ENCODE measurements at regions not wholly inside any gene's neighbourhood (a gene's known extent, or its start where the extent isn't known, plus 50 kb on each side); places are given as distances from the start of the nearest gene placed in this dataset.
"Not testable (repeated sequence)": the region's sequence is repeated elsewhere in the genome, so short reads cannot be mapped to it uniquely, and the experiment has no call there.

DNA sequence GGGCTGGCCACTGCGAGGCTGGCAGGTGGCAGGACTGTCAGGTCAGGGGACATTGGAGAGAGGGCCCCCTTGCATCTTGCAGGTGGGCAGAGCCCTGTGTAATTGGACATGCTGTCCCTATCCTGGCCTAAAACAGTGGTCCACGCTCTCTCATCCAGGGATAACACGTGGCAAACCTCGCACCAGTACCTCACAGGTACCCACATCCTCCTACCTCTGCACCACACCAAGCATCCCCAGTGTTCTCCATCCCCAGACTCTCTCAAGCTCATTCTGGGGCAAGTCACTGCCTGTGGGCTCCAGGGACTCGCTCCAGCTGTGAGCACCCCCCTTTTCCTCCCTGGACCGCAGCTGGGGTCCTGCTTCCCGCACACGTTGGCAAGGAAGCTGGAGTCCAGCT is 212.3 kb upstream of the LRRC61 start:
- DNase-seq = not testable (repeated sequence)

DNA sequence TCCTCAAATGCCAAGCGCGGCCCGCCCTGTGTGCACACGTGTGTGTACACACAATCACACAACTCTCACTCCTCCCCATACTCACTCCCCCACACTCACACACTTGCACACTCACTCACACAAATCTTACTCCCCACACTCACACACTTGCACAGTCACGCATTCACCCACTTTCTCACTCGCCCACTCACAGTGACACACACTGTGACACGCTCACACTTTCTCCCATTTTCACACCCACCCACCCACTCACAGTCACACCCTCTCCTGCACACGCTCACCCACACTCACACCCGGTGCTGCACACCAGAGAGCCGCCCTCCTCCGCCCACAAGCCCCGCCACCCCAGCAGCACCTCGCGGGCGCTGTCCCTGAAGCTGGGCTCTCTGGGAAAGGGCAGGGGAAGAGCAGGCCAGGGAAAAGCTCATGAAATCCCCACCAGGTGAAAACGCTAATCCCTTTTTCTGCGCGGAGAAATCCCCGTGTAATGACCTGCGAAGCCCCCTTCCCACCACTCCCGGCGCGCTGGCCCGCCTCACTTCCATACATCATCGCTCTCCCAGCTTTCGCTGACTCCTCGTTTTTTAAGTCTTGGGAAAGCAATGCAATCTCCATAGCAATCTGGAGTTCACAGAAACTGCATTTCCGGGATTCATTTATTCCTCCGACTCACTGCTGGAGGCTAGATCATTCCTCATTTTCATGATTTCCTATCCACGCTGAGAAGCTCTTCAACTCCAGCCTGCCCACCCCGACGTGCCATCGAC is 211.6 kb upstream of the LRRC61 start:
- DNase-seq = not testable (repeated sequence)

DNA sequence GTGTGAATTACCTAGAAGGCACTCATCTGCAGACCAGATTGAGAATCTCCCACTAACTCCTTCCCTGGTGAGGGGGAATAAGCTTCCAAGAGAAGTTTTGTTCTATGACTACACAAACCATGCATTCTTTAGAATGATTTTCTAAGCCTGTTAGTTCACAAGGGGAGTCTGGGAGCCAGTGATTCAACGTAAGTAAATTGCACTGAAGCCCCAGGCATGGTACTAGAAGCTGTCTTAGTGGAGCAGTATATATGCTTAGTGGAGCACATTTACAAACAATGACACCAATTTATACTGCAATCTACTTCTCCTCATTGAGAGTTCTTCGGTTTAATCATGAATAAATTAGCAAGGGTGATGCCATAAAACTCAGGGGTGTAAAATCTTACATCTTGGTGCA is 209.9 kb upstream of the LRRC61 start:
- DNase-seq = not testable (repeated sequence)

DNA sequence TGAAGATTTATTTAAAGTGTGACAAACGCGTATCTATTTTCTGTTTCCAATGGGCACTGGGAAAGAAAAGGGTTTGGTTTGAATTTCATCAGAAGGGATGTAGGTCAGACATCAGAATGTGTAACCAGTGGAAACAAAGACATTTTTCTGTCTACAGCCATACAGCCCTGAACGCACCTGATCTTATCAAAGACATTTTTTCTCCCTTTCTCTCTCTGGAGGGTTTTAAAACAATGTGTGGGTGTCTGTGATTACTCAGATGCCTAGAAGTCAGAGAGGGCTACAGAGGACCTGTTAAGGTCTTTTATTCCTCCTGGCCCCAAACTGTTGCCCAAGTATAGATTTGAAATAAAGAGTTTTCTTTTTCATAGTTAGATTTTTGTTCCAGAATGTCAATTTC is 208.6 kb upstream of the LRRC61 start:
- not testable (repeated sequence) for DNase-seq

DNA sequence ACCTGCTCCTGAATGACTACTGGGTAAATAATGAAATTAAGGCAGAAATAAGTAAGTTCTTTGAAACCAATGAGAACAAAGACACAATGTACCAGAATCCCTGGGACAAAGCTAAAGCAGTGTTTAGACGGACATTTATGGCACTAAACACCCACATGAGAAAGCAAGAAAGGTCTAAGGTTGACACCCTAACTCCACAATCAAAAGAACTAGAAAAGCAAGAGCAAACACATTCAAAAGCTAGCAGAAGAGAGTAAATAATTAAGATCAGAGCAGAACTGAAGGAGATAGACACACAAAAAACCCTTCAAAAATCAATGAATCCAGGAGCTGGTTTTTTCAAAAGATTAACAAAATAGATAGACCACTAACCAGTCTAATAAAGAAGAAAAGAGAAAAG is 203.2 kb upstream of the LRRC61 start:
- DNase-seq = not testable (repeated sequence)

DNA sequence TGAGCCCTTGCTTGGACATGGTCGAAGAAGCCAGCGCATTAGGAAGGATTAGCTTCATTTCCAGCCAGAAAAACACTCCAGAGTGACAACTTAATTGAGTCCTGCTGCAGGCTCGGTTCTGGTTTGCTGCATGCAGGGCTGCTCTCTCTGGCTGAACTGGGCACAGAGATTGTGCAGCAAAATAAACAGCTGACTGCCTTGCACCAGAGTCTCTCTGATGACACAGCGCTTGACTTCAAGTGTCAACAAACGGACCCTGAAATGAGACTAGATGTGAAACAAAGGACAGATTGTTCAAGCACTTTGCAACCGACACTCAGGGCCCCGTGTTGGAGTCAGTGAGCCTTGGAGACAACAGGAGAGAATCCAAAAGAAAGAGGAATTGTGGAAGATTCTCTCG is 197.3 kb upstream of the LRRC61 start:
- DNase-seq = not testable (repeated sequence)

DNA sequence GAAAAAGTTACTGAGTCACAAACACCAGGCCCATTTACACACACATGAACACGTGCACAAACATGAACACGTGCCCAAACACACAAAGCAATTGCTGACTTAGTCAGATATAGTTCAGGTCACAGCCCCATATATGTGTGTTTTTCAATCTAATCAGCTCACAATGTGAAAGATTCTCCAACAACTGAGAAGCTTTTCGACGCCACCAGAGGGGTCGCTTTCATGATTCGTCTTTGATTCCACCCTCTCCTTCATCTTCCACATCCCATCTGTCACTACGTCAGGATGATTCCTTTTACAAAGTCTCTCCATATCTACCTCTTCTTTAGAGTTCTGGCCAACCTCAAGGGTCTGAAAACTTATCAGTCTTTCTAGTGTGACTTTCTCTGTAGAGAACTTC is 188.7 kb upstream of the LRRC61 start:
- DNase-seq = not testable (repeated sequence)

DNA sequence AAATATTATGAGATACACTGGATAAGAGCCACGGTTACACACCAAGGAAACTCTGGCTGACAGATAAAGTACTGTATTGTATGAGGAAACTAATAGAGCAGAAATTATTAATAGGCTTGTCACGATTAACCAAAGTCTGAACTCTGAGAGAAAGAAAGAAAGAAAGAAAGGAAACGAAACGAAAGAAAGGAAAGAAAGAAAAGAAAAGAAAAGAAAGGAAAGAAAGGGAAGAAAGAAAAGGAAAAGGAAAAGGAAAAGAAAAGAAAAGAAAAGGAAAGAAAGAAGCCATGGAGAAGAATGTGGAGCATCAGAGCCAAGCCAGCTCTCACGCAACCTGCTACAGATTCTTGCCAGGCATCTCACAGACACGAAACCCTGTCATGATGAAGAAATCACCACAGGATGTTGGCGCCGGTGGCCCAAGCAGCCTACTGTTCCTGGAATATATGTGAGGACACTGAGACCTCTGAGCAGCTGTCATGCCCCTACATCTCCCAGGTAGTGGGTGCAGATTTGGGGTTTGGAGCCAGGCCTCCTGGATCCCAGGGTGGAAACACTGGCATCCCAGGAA is 187.4 kb upstream of the LRRC61 start:
- not testable (repeated sequence) for DNase-seq

DNA sequence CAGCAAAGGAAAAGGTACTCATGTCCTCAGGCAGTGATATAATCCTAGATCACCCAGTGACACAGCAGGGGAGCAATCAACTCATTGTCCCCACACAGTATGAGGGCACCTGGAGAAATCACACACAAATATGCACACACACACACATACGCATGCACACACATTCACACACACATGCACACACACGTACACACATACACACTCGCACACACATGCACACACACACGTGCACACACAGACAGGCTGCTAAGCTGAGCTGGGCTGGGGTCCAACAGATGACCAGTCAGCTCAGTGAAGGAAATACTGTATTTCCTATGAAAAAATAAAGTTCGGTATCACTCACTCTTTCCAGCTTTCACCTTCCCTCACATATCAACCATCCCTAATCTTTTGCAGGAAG is 183.3 kb upstream of the LRRC61 start:
- DNase-seq = not testable (repeated sequence)

DNA sequence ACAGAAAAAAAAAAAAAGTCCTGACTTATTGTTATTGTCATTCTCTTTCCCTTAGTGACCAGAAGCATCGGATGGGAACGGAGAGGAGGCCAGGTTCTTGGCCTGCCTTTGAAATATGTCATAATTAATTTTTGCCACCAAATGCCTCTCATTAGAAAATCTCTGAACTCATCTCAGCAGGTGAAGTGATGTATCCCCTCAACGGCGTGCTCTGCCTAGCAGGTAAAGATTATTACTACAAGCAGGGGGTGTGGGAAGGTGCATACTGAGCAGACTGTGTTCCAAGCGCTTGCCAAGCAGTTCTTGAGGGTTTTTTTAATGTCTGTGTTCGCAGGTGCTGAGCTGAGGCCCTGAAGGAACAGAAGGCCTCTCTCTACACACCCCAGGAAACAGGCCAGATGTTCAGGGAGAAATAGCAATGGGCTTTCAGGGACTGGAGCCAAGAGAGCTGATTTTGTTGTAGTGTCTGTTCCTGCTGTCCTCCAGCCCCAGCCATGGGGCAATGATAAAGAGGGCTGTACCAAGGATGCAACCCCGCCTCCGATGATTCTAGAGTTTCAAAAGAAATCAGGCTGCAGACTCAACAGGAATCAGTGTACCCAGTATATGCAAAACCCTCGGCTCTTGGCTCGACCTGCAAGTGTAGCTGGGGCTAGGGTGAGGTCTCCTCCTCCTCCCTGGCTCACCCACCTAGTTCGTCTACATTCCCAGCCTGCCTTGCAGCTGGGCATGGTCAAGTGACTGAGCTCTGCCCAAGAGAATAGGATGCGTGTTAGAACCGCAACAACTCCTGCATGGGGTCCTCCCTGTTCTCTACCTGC is 181.4 kb upstream of the LRRC61 start:
- not testable (repeated sequence) for DNase-seq

DNA sequence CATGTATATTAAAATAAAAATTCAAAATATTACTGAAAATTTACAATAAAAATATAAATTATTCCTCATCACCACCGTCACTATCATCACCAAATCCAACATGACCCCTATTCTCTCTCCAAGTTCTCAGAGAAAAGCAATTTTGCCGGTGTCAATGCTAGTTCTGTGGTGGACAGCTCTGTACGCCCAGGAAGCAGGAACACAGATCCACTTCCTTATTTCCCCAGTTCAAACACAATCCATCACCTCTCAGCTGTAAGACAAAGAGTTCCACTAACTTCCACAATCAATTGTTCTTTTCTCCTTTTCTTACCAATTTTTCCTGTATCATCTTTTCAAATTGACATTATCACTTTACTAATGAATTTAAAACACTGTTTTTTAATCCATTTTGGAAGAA is 177.0 kb upstream of the LRRC61 start:
- not testable (repeated sequence) for DNase-seq

DNA sequence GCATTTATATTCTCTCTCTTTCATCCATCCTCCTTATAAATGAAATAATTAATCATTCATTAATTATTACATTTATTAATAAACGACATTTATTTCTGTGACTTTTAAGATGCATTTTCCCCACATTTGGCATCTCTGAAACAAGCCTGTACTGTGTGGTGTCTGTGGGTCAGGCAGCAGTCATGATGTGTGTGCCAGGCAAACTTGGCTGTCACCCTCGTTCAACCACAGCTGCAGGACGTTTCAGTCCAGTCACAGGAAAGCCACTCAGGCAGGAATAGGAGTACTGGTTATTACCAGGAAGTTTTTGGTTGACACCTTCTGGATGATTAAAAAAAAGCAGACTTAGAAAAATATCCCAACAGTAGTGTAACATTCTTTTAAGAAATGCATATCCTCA is 175.6 kb upstream of the LRRC61 start:
- not testable (repeated sequence) for DNase-seq

DNA sequence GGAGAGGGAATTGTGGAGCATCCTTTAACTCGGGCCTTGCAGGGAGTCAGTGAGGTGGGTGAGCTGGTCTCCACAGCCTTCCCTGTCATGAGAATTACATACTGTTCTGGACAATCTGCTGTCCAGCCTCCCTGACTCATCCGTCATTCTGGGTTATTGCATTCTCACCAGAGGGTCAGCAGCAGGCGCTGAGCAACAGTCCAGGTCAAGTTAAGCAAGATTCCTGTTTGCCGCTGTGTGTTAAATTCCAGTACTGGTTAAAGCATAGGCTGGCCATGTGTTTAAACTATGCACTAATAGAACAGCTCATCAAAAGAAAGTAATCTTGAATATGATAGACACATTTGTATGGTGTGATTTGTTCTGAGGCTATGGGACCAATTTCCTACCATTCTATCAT is 167.1 kb upstream of the LRRC61 start:
- not testable (repeated sequence) for DNase-seq

DNA sequence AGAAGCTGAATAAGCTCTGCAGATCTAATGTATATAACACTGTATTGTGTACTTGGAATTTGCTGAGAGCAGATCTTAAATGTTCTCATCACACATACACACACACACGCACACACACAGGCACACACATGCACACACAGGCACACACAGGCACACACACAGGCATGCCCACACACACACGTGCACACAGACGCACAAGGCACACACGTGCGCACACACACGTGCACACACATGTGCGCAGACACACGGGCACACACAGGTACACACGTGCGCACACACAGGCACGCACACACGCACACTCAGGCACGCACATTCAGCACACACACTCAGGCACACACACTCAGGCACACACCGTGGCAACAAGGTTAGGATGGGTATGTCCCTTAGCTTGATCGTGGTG is 164.5 kb upstream of the LRRC61 start:
- not testable (repeated sequence) for DNase-seq

DNA sequence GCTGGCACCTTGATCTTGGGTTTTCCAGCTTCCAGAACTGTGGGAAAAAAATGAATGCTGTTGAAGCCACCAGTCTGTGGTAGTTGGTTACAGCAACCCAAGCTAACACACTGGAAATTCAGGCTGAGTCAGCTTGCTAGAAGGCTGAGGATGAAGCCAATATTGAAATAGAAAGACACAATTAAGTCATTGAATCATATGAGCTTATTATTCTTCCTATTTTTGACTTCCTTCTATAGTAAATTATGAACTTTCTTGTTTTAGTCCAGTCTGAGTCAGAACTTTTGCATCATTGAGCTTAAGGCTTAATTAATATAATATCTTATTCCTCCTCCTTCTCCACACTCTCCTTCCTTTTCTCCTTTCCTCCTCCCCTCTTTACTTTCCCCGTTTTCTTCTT is 153.6 kb upstream of the LRRC61 start:
- DNase-seq = not testable (repeated sequence)

DNA sequence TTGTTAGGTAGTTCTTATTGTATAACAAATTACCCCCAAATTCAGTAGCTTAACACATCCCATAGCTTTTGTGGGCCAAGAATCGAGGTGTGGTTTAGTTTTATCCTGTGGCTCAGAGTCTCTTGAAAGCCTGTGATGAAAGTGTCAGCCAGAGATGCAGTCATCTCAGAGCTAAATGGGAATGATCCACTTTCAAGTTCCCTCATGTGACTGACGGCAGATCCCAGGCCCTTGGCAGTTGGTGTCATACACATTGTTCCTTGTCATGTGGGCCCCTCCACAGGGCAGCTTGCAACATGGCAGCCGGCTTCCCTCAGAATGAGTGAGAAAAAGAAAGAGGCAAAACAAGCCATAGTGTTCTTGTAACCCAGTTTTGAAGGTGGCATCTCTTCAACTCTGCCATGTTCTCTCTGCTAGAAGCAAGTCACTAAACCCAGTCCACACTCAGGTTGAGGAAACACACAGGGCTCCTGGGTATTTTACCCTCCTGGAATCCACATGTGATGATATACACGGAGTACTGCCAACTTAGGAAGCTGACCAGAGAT is 153.1 kb upstream of the LRRC61 start:
- not testable (repeated sequence) for DNase-seq

DNA sequence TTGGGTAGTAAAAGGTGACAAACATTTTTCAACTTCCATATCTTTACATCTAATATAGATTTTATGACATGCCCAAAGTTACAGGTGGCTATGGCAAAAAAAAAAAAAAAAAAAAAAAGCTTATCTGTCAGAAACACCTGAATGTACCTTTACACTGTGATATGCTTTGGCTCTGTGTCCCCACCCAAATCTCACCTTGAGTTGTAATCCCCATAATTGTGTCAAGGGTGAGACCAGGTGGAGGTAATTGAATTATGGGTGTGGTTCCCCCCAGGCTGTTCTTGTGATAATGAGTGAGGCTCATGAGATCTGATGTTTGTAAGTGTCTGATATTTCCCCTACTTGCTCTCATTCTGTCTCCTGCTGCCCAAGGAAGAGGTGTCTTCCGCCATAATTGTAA is 139.6 kb upstream of the LRRC61 start:
- DNase-seq = not testable (repeated sequence)

DNA sequence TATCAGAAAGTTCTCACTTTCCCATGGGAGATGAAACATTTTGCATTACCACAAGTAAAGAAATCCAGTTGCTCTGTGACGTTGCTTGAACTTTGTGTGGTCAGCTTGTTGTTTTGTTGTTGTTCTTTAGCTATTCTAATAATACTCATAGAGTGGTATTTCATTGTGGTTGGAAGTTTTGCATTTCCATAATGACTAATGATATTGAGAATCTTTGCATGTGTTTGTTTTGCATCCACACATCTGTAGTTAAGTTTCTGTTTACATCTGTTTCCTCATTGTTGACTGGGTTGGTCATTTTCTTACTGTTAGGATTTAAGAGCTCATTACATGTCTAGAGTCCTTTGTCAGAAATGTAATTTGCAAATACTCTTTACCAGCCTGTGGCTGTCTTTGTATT is 133.2 kb upstream of the LRRC61 start:
- DNase-seq = not testable (repeated sequence)

DNA sequence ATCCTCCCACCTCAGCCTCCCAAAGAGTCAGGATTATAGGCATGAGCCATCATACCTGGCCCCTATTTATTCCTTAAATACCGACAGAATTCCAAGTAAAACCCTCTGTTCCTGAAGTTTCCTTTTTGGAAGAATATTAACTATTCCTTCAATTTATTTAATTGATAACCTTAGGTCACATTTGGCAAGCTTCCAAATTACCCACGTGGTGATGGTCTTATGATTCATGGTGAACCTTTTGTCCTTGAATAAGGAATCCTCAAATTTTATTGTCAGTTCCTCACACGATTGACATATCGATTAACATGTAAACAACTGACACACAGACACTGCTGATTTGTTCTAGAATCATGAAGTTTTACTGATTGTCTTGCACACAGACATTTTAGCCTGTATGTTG is 130.6 kb upstream of the LRRC61 start:
- not testable (repeated sequence) for DNase-seq

DNA sequence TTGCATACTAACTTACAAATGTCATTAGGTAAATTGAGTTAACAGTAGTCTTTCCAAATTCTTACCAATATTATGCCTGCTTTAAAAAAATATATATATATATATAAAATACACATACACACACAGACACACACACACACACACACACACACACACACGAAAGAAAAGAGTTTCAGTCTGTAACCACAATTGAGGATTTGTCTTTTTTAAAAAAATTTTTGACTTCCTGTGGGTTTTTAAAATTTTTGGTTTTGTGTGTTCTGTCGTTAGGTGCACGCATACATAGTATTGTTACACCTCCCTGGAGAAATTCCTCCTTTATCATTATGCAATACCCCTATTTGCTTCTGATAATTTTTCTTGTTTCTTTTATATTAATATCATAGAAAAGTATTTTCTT is 129.3 kb upstream of the LRRC61 start:
- not testable (repeated sequence) for DNase-seq
